ENCODE measurements at regions not wholly inside any gene's neighbourhood (a gene's known extent, or its start where the extent isn't known, plus 50 kb on each side); places are given as distances from the start of the nearest gene placed in this dataset.

DNA sequence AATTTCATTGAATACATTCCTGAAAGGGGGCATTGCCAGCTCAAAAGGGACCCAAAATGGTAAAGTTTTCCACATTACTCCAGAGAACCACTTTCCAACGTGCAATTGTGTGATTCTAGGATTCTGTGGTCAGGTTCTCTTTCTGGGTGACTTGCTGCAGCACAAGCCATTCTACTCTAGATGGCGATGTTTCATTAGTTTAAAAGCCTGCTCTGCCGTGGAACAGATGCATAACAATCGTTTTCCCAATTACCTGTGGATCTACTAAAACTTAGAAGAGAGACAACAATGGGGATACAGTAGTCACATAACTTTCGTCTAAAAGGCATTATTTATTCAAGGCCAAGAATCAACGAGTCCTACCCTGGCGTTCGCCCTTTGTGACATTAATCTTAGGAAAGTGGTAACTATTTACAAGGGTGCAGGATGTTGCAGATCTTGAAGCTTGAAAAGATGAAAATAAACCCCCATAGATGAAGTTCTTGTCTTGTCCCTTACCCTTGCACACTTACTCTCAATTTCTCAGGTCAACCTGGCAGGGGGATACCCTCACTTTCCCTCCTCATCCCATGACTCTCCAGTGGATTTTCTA lies 400.9 kb downstream of the SNAPC1 start:
- Histone ChIP-seq H3K4me1 (ENCODE audit: control insufficient read depth in 1 of 2, insufficient read depth in 1 of 2, low read depth in 1 of 2, low read length in 1 of 2) (no peaks in the 10 kb centered on the region), H3K27ac (no peak overlapping the region), H3K36me3 (no peaks in the 10 kb centered on the region), H3K9me3 (no peaks in the 10 kb centered on the region), H3K4me3 (ENCODE audit: low read depth in 1 of 2, low read length in 1 of 2) (no peak overlapping the region), H3K27me3 (peaks cover 15% of the 10 kb centered on the region)
- TF ChIP-seq, protein P1, sequence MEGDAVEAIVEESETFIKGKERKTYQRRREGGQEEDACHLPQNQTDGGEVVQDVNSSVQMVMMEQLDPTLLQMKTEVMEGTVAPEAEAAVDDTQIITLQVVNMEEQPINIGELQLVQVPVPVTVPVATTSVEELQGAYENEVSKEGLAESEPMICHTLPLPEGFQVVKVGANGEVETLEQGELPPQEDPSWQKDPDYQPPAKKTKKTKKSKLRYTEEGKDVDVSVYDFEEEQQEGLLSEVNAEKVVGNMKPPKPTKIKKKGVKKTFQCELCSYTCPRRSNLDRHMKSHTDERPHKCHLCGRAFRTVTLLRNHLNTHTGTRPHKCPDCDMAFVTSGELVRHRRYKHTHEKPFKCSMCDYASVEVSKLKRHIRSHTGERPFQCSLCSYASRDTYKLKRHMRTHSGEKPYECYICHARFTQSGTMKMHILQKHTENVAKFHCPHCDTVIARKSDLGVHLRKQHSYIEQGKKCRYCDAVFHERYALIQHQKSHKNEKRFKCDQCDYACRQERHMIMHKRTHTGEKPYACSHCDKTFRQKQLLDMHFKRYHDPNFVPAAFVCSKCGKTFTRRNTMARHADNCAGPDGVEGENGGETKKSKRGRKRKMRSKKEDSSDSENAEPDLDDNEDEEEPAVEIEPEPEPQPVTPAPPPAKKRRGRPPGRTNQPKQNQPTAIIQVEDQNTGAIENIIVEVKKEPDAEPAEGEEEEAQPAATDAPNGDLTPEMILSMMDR (IDR thresholded peaks at IDR 0.05) = no peak

DNA sequence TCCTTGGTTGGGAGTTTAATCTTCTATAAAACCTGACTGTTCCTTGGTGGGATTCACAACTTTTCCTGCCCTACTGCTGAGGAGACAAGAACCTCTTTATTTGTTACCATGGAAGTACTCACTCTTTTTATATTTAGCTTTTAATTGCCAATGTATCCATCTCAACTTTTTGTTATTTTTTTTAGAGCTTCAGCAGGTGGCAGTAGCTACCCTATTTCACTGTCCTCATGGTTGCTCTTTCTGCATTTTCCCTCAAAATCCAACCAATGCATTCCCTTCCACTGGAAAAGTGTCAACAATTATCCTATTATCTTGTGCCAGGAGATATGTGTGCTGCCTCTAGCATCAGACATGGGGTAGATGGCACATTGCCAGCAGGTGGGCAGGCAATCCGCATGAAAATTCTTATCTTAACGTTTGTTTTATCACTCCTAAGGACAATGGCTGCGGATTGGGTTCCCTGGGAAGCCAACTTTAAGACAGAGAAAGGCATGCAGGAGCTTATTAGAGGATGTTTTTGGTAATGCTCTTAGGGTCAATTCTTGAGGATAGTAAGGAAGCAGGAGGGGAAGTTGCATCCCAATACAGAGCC lies 406.4 kb downstream of the SNAPC1 start:
- H3K27me3 ChIP-seq = peaks cover 2% of the 10 kb centered on the region
- no peaks in the 10 kb centered on the region for H3K4me1 ChIP-seq (ENCODE audit: control insufficient read depth in 1 of 2, insufficient read depth in 1 of 2, low read depth in 1 of 2, low read length in 1 of 2)
- H3K4me3 ChIP-seq (ENCODE audit: low read depth in 1 of 2, low read length in 1 of 2) = no peak overlapping the region
- TF ChIP-seq, protein P1 (IDR thresholded peaks at IDR 0.05) = no peak
- no peak overlapping the region for H3K27ac ChIP-seq
- H3K36me3 ChIP-seq = no peaks in the 10 kb centered on the region
- H3K9me3 ChIP-seq = no peaks in the 10 kb centered on the region

DNA sequence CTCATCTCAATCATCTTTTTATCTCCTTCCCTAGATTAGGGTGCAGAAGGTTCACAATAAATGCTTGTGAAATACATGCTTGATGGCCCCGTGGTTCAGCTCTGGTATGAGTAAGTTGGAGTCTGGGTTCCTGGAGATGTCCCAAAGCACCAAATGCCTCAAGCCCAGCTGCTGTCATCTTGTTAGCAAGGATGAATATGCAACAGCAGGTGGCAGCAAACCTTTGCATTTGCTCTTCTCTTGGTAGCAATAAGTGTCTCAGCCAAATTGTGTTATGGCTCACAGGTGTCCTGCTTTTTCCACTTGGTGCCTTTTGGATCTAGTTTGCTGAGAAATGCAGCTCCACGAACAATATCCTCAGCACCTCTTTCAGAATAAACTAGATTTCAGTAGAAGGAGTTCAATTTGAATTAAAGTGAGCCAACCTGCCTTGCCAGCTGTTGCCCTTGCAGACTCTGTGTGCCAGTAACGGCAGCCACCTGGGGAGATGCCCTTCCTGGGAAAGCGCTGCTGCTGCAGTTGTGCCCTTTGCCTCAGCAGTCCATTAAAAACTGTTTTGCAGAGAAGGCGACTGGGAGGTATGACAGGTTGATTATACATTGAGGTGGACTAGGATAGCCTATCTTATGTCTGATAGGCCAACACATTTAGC lies 417.3 kb downstream of the SNAPC1 start:
- Histone ChIP-seq H3K27ac (no peak overlapping the region), H3K27me3 (no peaks in the 10 kb centered on the region), H3K4me3 (ENCODE audit: low read depth in 1 of 2, low read length in 1 of 2) (no peak overlapping the region), H3K4me1 (ENCODE audit: control insufficient read depth in 1 of 2, insufficient read depth in 1 of 2, low read depth in 1 of 2, low read length in 1 of 2) (no peaks in the 10 kb centered on the region), H3K9me3 (no peaks in the 10 kb centered on the region), H3K36me3 (no peaks in the 10 kb centered on the region)
- TF ChIP-seq, protein P1 (IDR thresholded peaks at IDR 0.05) = no peak

DNA sequence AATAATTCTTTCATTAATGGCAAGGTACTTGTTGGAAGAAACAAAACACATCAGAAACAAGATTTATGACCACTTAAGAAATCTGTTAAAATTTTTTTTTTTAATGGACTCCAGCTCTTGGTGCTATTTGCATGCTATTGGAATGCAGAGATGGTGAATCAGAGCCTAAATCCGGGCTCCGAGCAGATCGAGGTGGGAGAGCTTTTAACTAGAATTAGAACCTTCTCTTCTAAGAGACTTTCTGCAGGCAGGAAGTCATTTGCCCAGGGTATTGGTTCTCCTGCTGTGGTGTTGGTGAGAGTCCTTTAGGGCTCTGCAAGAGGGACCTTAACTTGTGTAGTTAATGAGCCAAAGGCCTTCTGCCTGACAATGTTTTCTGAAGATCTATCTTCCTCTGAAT lies 419.4 kb downstream of the SNAPC1 start:
- Histone ChIP-seq H3K9me3 (no peaks in the 10 kb centered on the region), H3K4me3 (ENCODE audit: low read depth in 1 of 2, low read length in 1 of 2) (no peak overlapping the region), H3K4me1 (ENCODE audit: control insufficient read depth in 1 of 2, insufficient read depth in 1 of 2, low read depth in 1 of 2, low read length in 1 of 2) (no peaks in the 10 kb centered on the region), H3K27me3 (no peaks in the 10 kb centered on the region), H3K27ac (no peak overlapping the region), H3K36me3 (no peaks in the 10 kb centered on the region)
- TF ChIP-seq, protein P1 (IDR thresholded peaks at IDR 0.05) = no peak

DNA sequence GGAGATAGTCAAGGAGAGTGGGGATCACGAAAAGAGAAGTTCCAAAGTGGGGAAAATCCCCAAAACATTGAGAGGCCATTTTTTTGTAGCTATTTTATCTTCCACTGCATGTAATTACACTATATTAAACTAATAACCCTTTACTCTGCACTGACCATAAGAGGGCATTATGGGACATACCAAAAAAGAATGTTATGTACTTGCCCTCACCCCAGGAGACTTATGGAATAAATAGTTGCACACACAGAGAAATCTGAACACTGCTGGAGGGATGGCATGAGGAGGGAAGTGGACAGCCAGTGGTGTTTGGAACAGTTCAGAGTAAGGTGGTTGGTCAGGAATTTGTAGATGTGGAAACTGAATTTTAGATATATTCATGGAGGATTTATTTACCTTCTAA lies 422.9 kb downstream of the SNAPC1 start:
- H3K27me3 ChIP-seq = no peaks in the 10 kb centered on the region
- TF ChIP-seq, protein P1 (IDR thresholded peaks at IDR 0.05) = no peak
- no peaks in the 10 kb centered on the region for H3K9me3 ChIP-seq
- no peak overlapping the region for H3K27ac ChIP-seq
- H3K4me3 ChIP-seq (ENCODE audit: low read depth in 1 of 2, low read length in 1 of 2) = no peak overlapping the region
- H3K4me1 ChIP-seq (ENCODE audit: control insufficient read depth in 1 of 2, insufficient read depth in 1 of 2, low read depth in 1 of 2, low read length in 1 of 2) = no peaks in the 10 kb centered on the region
- H3K36me3 ChIP-seq = no peaks in the 10 kb centered on the region

Measured in neutrophil (primary cell).